Panc1 (cell line): ENCODE measurements at regions not wholly inside any gene's neighbourhood (a gene's known extent, or its start where the extent isn't known, plus 50 kb on each side); places are given as distances from the start of the nearest gene placed in this dataset.

Experiments used
- ATAC-seq: fragments of 200-7000 bp; cut with Tn5 transposase; 2 replicates; pipeline ENCODE4 v1.9.1; 2020; ENCODE audit warnings: mild to moderate bottlenecking, moderate library complexity
- BruUV-seq: library from RNA; stranded (reverse); fragments of 400-500 nt; replicated peaks from 2 replicates; lab custom pipeline; 2021; lab: Mats Ljungman, UMichigan
- CTCF ChIA-PET: fragments of 300-600 bp; sonication (Branson Sonifier 250); formaldehyde crosslinking; loops from one replicate; lab custom pipeline; 2022; ENCODE audit warnings: antibody characterized with exemption; lab: Charles Lee
- POLR2A ChIA-PET: fragments of 300-600 bp; sonication (Branson Sonifier 250); formaldehyde crosslinking; loops from one replicate; lab custom pipeline; 2022; ENCODE audit warnings: antibody characterized with exemption; lab: Charles Lee
- DNase-seq: peaks from one replicate; pipeline ENCODE4 v3.0.0-alpha.2; 2010; ENCODE audit warnings: low read depth, low spot score
- H3K27ac ChIP-seq: 2 replicates; pipeline ENCODE4 v1.5.1; 2011; ENCODE audit warnings: mild to moderate bottlenecking, low read length, inconsistent platforms
- H3K27me3 ChIP-seq: fragments of 200-500 bp; sonication (Bioruptor generic); 2 replicates; pipeline ENCODE4 v1.6.0; 2014; ENCODE audit warnings: low read length, inconsistent platforms; ENCODE audit not compliant: control insufficient read depth, insufficient read depth
- H3K36me3 ChIP-seq: fragments of 200-500 bp; sonication (Bioruptor generic); 2 replicates; pipeline ENCODE4 v1.5.1; 2014; ENCODE audit warnings: inconsistent platforms, mild to moderate bottlenecking, low read length, moderate library complexity; ENCODE audit not compliant: control insufficient read depth, insufficient read depth
- H3K4me1 ChIP-seq: 2 replicates; pipeline ENCODE4 v1.5.1; 2011; ENCODE audit warnings: inconsistent platforms, mild to moderate bottlenecking, low read length, moderate library complexity; ENCODE audit not compliant: control insufficient read depth, insufficient read depth
- H3K4me3 ChIP-seq, 2 experiments: 2 replicates each; pipeline ENCODE4 v1.5.1; 2011 to 2012; ENCODE audit warnings: low read depth in 2 of 2, low read length in 2 of 2, mild to moderate bottlenecking in 2 of 2, inconsistent platforms in 1 of 2, moderate library complexity in 1 of 2
- H3K9me3 ChIP-seq: fragments of 200-500 bp; sonication (Bioruptor generic); 2 replicates; pipeline ENCODE4 v1.5.1; 2014; ENCODE audit warnings: low read depth, mild to moderate bottlenecking, inconsistent platforms, low read length, moderate library complexity; ENCODE audit not compliant: control insufficient read depth, insufficient read depth
- CTCF ChIP-seq: fragments of 450-650 bp; IDR thresholded peaks from 2 replicates; pipeline ENCODE4 v1.5.1; 2017; ENCODE audit warnings: mild to moderate bottlenecking
- POLR2AphosphoS5 ChIP-seq: IDR thresholded peaks from 2 replicates; pipeline ENCODE4 v1.6.1; 2012; ENCODE audit warnings: mild to moderate bottlenecking, low read depth, low read length, moderate library complexity
- REST ChIP-seq, 2 experiments: IDR thresholded peaks; 2 replicates each; pipeline ENCODE4 v1.6.1; 2011 to 2012; ENCODE audit warnings: low read depth in 2 of 2, control low read depth in 1 of 2, low read length in 1 of 2, mild to moderate bottlenecking in 1 of 2, moderate library complexity in 1 of 2; ENCODE audit not compliant: insufficient read depth in 1 of 2
- SIN3A ChIP-seq: IDR thresholded peaks from 2 replicates; pipeline ENCODE4 v1.6.1; 2012; ENCODE audit warnings: low read depth, mild to moderate bottlenecking, low read length, moderate library complexity, borderline replicate concordance; ENCODE audit not compliant: insufficient read depth
- TCF7L2 ChIP-seq: IDR thresholded peaks from 2 replicates; pipeline ENCODE4 v1.6.1; 2011; ENCODE audit warnings: mild to moderate bottlenecking, low read depth, low read length, inconsistent platforms
- in situ Hi-C: cut with HindIII; loops from 2 replicates; pipeline ENCODE4 v1.10.0; 2016; ENCODE audit warnings: low sequenced_read_pairs, low pct_unique_long_range_greater_than_20kb
- intact Hi-C: fragments of 100-400 bp; cut with micrococcal nuclease; formaldehyde crosslinking; loops from one replicate; pipeline ENCODE4 v1.10.0; 2022; ENCODE audit not compliant: unreplicated experiment

GRCh38 chr1:182274618-182275017 lies 117.0 kb downstream of the GLUL start:
- intact Hi-C loops (no loop called here), in situ Hi-C loops (no loop called here)
- DNase-seq: no peak
- no TSS peak for BruUV-seq
- Histone ChIP-seq H3K4me1 (no peaks in the 10 kb centered on the region), H3K4me3 (no peak overlapping the region), H3K27me3 (peaks cover 3% of the 10 kb centered on the region; the same call in 1 of the 2 replicates), H3K9me3 (no peaks in the 10 kb centered on the region), H3K27ac (no peak overlapping the region), H3K36me3 (no peaks in the 10 kb centered on the region)
- ATAC-seq: no peak
- ChIA-PET CTCF (no interaction called here), POLR2A (no interaction called here)
- no peak for TF ChIP-seq TCF7L2
- no peak for TF ChIP-seq CTCF
- TF ChIP-seq POLR2AphosphoS5: no peak
- no peak for TF ChIP-seq SIN3A
- no peak for TF ChIP-seq REST (IDR thresholded peaks at IDR 0.05; ENCODE audit: insufficient read depth in 1 of 2, low read depth in 2 of 2, low read length in 1 of 2)

- no peaks in the 10 kb centered on the region for H3K9me3 ChIP-seq
- no TSS peak for BruUV-seq
- DNase-seq (no peak), ATAC-seq (no peak)
- peaks cover 3% of the 10 kb centered on the region; the same call in 1 of the 2 replicates for H3K27me3 ChIP-seq
- CTCF ChIA-PET: no interaction called here
- H3K36me3 ChIP-seq: no peaks in the 10 kb centered on the region
- H3K4me3 ChIP-seq: no peak overlapping the region
- intact Hi-C loops (no loop called here), in situ Hi-C loops (no loop called here)
- POLR2A ChIA-PET: no interaction called here
- no peak overlapping the region for H3K27ac ChIP-seq
- H3K4me1 ChIP-seq: no peaks in the 10 kb centered on the region
- TF ChIP-seq SIN3A: no peak
- no peak for TF ChIP-seq POLR2AphosphoS5
- no peak for TF ChIP-seq CTCF
- TF ChIP-seq TCF7L2: no peak
- TF ChIP-seq REST (IDR thresholded peaks at IDR 0.05; ENCODE audit: insufficient read depth in 1 of 2, low read depth in 2 of 2, low read length in 1 of 2): no peak
These were observed 120.9 kb downstream of the GLUL start for GRCh38 chr1:182270731-182271130.
